ENCODE measurements at regions not wholly inside any gene's neighbourhood (a gene's known extent, or its start where the extent isn't known, plus 50 kb on each side); places are given as distances from the start of the nearest gene placed in this dataset.

DNA sequence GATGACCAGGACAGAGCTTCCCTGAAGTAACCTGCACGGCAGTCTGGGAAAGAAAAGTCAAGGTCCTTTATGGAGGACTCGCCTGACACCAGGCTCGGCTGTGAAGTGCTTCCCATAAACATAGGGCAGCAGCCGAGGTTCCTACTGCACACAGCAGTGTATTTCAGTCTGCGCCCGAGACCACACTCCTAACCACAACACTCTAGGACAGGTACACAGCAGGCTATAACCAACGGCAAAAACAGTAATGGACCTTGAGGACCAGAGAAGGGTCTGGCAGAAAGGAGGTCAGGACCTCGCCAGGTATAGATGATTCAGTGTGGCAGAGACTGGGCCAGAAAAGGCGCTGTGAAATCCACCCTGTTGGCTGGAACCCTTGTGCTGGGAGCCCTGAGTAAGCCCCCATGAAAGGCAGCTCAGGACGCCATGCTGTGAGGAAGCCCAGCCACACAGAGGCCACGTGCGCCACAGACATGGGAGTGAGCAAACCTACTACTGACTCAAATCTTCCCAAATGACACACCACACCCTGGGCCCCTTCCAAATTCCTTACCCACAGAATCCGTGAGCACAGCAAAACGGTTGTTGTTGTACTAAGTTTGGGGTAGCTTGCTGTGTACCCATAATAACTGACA lies 129.6 kb upstream of the CST7 start:
- no peak for DNase-seq
- in situ Hi-C loops (cut with HindIII; ENCODE audit: low pct_ligation_motif_present, low pct_unique_long_range_greater_than_20kb, low sequenced_read_pairs), result no loop called here

GRCh38 chr20:24820345-24820744 lies 128.7 kb upstream of the CST7 start:
- no peak for DNase-seq
- in situ Hi-C loops (cut with HindIII; ENCODE audit: low pct_ligation_motif_present, low pct_unique_long_range_greater_than_20kb, low sequenced_read_pairs), result no loop called here

GRCh38 chr20:24821391-24821790 lies 127.7 kb upstream of the CST7 start:
- in situ Hi-C loops (cut with HindIII; ENCODE audit: low pct_ligation_motif_present, low pct_unique_long_range_greater_than_20kb, low sequenced_read_pairs), result no loop called here
- DNase-seq, result no peak

GRCh38 chr20:24823176-24823784 lies 125.8 kb upstream of the CST7 start:
- in situ Hi-C loops (cut with HindIII; ENCODE audit: low pct_ligation_motif_present, low pct_unique_long_range_greater_than_20kb, low sequenced_read_pairs), result no loop called here
- no peak for DNase-seq

DNA sequence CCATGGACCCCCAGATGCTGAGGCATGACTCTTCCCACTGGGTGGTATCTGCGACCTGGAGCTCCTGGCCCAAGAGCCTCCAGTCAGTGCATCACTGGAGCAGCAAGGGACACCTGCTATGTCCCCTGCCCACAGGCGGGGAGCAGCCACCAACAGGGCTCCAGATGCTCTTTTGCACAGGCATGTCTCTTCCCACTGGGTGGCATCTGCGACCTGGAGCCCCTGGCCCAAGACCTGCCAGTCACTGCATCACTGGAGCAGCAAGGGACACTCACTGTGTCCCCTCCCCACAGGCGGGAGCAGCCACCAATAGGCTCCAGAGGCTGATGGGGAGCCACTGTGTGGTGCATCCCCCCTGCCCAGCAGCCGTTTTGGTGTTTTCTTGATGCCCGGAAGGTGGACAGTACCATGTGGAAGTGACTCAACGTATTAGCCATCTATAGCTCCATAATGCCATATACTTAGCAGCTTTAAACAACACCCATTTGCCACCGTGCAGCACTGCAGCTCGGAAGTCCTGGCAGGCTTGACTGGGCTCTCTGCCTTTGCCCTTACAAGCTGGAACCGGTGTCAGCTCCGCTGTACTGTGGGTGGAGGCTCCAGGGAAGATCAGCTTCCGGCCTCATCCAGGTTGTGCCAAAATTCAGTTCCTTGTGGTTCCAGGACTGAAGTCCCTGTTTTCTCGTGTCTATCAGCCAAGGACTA lies 124.9 kb upstream of the CST7 start:
- DNase-seq, result no peak
- in situ Hi-C loops (cut with HindIII; ENCODE audit: low pct_ligation_motif_present, low pct_unique_long_range_greater_than_20kb, low sequenced_read_pairs), result no loop called here

DNA sequence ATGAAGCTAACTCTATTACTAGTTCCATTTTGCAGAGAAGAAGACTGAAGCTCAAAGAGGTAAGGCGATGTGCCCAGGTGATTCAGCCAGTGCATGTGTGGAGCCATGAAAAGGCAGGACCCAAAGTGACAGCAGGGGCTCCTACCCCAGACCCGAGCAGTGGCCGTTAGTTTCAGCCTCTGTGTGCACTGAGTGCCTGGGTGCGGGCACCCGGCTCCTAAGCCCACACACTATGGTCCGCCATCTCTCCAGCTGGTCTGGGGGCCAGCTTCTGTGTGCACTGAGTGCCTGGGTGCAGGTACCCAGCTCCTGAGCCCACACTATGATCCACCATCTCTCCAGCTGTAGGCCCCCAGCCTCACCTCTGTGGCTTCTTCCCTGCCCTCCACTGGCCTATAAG lies 123.5 kb upstream of the CST7 start:
- in situ Hi-C loops (cut with HindIII; ENCODE audit: low pct_ligation_motif_present, low pct_unique_long_range_greater_than_20kb, low sequenced_read_pairs), result no loop called here
- DNase-seq, result no peak

DNA sequence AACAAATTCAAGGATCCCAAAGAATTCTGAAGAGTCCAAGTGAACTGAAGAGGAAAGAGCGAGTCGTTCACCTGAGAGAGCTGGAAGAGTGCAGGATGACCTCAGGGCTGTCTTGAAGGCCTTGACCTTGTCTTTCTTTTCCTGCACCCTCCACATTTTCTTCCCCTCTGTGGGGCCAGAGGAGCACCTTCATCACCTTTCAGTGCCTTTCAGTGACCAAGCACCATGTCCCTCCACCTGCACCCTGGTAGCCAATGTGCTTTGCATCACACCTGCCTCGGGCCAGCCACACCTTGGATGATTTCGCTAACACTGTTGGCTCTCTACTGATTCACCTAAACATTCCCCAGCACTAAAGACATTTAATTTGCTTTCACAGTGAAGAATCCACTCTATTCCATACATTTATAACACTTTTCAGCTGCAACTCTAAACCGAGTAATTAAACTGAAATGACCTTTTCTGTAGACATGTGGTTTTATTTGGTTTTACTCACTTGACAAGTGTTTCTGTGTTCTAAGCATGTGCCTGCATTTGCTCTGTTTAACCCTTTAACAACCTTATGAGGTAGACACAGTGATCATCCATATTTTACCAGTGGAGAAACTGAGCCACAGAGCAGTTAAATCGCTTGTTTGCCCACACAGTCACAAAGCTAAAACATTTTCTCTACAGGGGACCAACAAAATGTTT lies 121.3 kb upstream of the CST7 start:
- DNase-seq, result no peak
- in situ Hi-C loops (cut with HindIII; ENCODE audit: low pct_ligation_motif_present, low pct_unique_long_range_greater_than_20kb, low sequenced_read_pairs), result no loop called here

- DNase-seq, result no peak
- in situ Hi-C loops (cut with HindIII; ENCODE audit: low pct_ligation_motif_present, low pct_unique_long_range_greater_than_20kb, low sequenced_read_pairs), result no loop called here
Measured at GRCh38 chr20:24828992-24829648, 119.9 kb upstream of the CST7 start.

DNA sequence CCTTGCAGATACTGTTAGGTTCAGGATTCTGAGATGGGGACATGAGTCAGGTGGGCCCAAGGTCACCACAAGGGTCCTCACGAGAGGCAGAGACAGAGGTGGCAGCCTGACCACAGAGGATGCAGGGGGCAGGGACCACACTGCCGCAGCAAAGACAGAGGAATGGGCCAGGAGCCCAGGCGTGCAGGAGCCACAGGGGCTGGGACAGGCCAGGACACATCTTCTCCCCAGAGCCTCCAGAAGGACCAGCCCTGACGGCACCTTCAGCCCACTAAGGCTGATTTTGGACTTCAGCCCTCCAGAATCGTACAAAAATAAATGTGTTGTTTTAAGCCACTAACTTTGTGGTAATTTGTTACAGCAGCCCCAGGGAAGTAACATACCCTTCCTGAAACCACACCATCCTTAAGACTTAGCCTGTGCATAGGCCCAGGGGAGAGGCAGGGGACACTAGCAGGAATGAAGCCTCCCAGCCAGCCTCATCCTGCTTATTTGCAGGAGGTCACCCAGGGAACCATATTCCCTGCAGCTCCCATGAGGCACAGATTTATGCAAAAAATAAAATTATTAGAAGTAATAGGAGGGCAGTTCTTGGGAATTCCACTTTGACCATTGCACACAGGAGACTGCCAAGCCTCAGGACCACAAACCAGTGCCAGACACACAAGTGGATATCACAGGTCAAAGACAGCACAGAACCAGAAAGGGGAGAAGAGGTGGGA lies 119.3 kb upstream of the CST7 start:
- in situ Hi-C loops (cut with HindIII; ENCODE audit: low pct_ligation_motif_present, low pct_unique_long_range_greater_than_20kb, low sequenced_read_pairs), result no loop called here
- no peak for DNase-seq

DNA sequence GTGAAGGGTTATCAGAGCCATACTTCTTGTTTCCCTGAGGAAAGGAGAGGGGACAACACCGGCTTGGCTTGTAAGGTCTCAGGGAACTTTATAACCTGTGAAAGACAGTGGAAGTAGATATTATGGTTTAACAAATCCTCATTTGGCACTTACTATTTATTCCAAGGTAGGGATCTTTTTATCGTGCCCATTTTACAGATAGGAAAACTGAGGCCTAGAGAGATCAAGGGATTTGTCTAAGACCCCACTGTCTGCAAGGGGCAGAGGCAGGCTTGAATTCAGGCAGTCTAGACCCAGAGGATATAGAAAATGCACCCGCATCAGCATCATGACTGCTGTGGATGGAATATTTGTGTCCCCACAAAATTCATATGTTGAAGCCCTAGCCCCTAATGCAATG lies 118.4 kb upstream of the CST7 start:
- in situ Hi-C loops (cut with HindIII; ENCODE audit: low pct_ligation_motif_present, low pct_unique_long_range_greater_than_20kb, low sequenced_read_pairs), result no loop called here
- DNase-seq, result no peak

DNA sequence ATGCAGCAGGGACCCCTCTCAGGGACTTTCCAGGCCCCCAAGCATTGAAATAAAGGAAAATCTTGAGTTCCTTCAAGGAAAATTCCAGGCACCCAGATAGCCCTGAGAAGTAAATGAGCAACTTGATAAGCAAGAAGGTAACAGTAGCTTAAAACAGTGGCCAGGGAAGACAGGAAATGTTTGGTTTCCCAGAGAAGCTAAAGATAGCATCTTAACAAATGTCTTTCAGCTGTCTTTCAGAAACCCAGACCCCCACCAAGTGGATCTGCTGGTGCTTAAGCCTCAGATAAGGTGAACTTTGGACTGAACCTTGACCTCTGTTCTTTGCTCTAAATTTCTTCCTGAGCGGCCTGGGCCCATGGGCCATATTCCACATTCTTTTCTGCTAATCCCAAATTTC lies 117.8 kb upstream of the CST7 start:
- DNase-seq, result no peak
- in situ Hi-C loops (cut with HindIII; ENCODE audit: low pct_ligation_motif_present, low pct_unique_long_range_greater_than_20kb, low sequenced_read_pairs), result no loop called here

GRCh38 chr20:24832518-24832917 lies 116.6 kb upstream of the CST7 start:
- in situ Hi-C loops (cut with HindIII; ENCODE audit: low pct_ligation_motif_present, low pct_unique_long_range_greater_than_20kb, low sequenced_read_pairs), result no loop called here
- no peak for DNase-seq

- no peak for DNase-seq
- in situ Hi-C loops (cut with HindIII; ENCODE audit: low pct_ligation_motif_present, low pct_unique_long_range_greater_than_20kb, low sequenced_read_pairs), result no loop called here
Measured at GRCh38 chr20:24833592-24833991, 115.5 kb upstream of the CST7 start.

- in situ Hi-C loops (cut with HindIII; ENCODE audit: low pct_ligation_motif_present, low pct_unique_long_range_greater_than_20kb, low sequenced_read_pairs), result no loop called here
- DNase-seq, result no peak
Measured at GRCh38 chr20:24834310-24834709, 114.8 kb upstream of the CST7 start.

DNA sequence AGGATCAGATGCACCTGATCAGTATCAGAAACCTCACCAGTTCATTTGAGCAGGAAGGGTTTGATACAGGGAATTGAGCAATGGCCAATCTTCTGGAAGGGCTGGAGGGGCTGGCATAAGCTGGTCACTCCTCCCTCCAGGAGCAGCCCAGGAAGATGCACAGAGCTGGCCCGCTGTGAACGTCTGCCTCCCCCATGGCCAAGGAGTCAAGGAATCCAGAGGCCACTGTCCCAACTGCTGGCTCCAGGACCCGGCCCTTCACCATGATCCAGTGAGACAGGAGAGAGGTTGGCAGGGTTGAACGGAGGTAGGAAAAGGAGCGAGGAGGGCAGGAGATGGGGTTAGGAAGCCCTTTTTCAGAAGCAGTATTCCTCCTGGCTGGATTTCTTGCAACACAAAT lies 113.9 kb upstream of the CST7 start:
- in situ Hi-C loops (cut with HindIII; ENCODE audit: low pct_ligation_motif_present, low pct_unique_long_range_greater_than_20kb, low sequenced_read_pairs), result no loop called here
- DNase-seq, result no peak

DNA sequence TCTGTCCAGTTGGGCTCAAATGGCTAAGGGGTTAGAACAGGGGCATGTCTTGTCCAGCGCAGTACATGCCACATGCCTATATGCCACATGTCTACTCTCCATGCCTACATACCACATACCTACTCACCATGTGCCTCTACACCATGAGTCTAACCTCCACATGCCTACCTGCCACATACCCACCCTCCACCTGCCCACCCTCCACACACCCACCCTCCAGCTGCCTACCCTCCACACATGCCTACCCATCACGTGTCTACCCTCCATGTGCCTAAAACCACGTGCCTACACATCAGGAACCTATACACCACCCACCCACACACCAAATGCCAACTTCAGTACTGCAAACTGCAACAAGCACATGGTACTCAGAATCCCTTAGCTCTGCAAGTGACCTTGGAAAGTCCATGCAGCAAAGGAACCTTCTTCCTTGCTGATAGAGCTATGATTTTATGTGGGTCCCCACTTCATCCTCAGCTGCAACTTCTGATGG lies 113.0 kb upstream of the CST7 start:
- in situ Hi-C loops (cut with HindIII; ENCODE audit: low pct_ligation_motif_present, low pct_unique_long_range_greater_than_20kb, low sequenced_read_pairs), result no loop called here
- DNase-seq, result no peak

DNA sequence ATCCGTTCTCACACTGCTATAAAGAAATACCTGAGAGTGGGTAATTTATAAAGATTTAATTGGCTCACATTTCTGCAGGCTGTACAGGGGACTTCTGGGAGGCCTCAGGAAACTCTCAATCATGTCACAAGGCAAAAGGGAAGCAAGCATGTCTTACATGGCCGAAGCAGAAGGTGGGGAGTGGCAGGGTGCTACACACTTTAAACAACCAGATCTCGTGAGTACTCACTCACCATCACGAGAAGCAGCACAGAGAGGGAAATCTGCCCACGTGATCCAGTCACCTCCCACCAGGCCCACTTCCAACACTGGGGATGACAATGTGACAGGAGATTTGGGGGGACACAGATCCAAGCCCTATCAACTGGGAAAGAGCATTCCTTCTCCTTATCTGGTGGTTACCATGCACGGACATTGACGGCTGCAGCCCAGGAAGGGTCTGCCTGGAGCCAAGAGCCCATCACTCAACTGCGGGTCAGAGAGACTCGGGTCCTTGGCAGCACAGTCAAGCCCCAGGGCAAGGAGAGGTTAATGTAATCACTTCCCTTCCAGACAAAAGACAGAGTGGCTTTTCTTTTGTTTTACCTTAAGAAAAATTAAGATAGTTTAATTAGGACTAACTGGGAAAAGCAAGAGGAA lies 112.3 kb upstream of the CST7 start:
- no peak for DNase-seq
- in situ Hi-C loops (cut with HindIII; ENCODE audit: low pct_ligation_motif_present, low pct_unique_long_range_greater_than_20kb, low sequenced_read_pairs), result no loop called here

All from ACHN (cell line).